ENCODE measurements at regions not wholly inside any gene's neighbourhood (a gene's known extent, or its start where the extent isn't known, plus 50 kb on each side); places are given as distances from the start of the nearest gene placed in this dataset.

- no peak for TF ChIP-seq CTBP2 (IDR thresholded peaks at IDR 0.05; ENCODE audit: borderline replicate concordance, insufficient read depth, insufficient read length, low read length)
- no peak for TF ChIP-seq CHD1 (IDR thresholded peaks at IDR 0.05; ENCODE audit: low read depth, low read length)
- no peak for TF ChIP-seq HDAC2 (IDR thresholded peaks at IDR 0.05; ENCODE audit: borderline replicate concordance in 1 of 2, low read depth in 2 of 2, low read length in 2 of 2)
- TF ChIP-seq BCL11A (IDR thresholded peaks at IDR 0.05; ENCODE audit: low read depth in 2 of 2, low read length in 2 of 2) = no peak
- TF ChIP-seq KDM4A (IDR thresholded peaks at IDR 0.05; ENCODE audit: low read depth, low read length, severe bottlenecking) = no peak
- TF ChIP-seq ZNF274 (IDR thresholded peaks at IDR 0.05; ENCODE audit: borderline replicate concordance, extremely low read depth, low read length) = no peak
Measured at GRCh38 chr3:124441766-124442165, 288.5 kb upstream of the UMPS start (continued).
